ENCODE measurements at regions not wholly inside any gene's neighbourhood (a gene's known extent, or its start where the extent isn't known, plus 50 kb on each side); places are given as distances from the start of the nearest gene placed in this dataset.

- TF ChIP-seq, protein P1, sequence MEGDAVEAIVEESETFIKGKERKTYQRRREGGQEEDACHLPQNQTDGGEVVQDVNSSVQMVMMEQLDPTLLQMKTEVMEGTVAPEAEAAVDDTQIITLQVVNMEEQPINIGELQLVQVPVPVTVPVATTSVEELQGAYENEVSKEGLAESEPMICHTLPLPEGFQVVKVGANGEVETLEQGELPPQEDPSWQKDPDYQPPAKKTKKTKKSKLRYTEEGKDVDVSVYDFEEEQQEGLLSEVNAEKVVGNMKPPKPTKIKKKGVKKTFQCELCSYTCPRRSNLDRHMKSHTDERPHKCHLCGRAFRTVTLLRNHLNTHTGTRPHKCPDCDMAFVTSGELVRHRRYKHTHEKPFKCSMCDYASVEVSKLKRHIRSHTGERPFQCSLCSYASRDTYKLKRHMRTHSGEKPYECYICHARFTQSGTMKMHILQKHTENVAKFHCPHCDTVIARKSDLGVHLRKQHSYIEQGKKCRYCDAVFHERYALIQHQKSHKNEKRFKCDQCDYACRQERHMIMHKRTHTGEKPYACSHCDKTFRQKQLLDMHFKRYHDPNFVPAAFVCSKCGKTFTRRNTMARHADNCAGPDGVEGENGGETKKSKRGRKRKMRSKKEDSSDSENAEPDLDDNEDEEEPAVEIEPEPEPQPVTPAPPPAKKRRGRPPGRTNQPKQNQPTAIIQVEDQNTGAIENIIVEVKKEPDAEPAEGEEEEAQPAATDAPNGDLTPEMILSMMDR (conservative IDR thresholded peaks at IDR 0.05; ENCODE audit: low read length), result no peak
- no peak for TF ChIP-seq EZH2phosphoT487 (IDR thresholded peaks at IDR 0.05; ENCODE audit: borderline replicate concordance)
Measured at GRCh38 chr6:21846541-21847451, 253.2 kb downstream of the SOX4 start.

Data from Loucy (cell line).